SK-N-SH (cell line): ENCODE measurements at regions not wholly inside any gene's neighbourhood (a gene's known extent, or its start where the extent isn't known, plus 50 kb on each side); places are given as distances from the start of the nearest gene placed in this dataset.

Experiments used
- CTCF ChIA-PET: fragments of 300-600, 350-600 bp; formaldehyde crosslinking; extraction: SDS; loops from one replicate; lab custom pipeline; 2021; lab: Yijun Ruan, JAX
- POLR2A ChIA-PET: fragments of 350-600 bp; sonication (Branson Sonifier 250); formaldehyde crosslinking; extraction: SDS; loops from one replicate; lab custom pipeline; 2020; ENCODE audit warnings: antibody characterized with exemption, inconsistent platforms; lab: Yijun Ruan, JAX
- DNase-seq: peaks from one replicate; pipeline ENCODE4 v3.0.0; 2012
- H2AFZ ChIP-seq: fragments of 200-600 bp; sonication (generic); 2 replicates; pipeline ENCODE4 v1.8.1; 2016; ENCODE audit warnings: antibody characterized with exemption, mild to moderate bottlenecking, low read depth
- H3F3A ChIP-seq: fragments of 200-600 bp; sonication (generic); replicated peaks from 2 replicates; pipeline ENCODE3; 2016; ENCODE audit warnings: antibody characterized with exemption, mild to moderate bottlenecking; ENCODE audit not compliant: insufficient read depth
- H3K27ac ChIP-seq, 2 experiments: fragments of 200-500 bp in 1 of 2; fragments of 200-600 bp in 1 of 2; sonication (Bioruptor generic) in 1 of 2; sonication (generic), shearing (Covaris generic) in 1 of 2; 2 replicates each; pipeline versions ENCODE4 v1.5.1 to v1.6.1; 2014 to 2016; ENCODE audit warnings: low read depth in 2 of 2, inconsistent platforms in 1 of 2, low read length in 1 of 2, mild to moderate bottlenecking in 1 of 2, mixed read lengths in 1 of 2
- H3K27me3 ChIP-seq: fragments of 200-600 bp; sonication (generic), shearing (Covaris generic); 2 replicates; pipeline ENCODE4 v1.6.1; 2016; ENCODE audit warnings: mixed run types; ENCODE audit not compliant: insufficient read depth
- H3K36me3 ChIP-seq, 2 experiments: fragments of 200-500 bp in 1 of 2; fragments of 200-600 bp in 1 of 2; sonication (Bioruptor generic) in 1 of 2; sonication (generic) in 1 of 2; replicated peaks in 1 of 2; 2 replicates each; pipeline versions ENCODE3 to v1.5.1; 2014 to 2016; ENCODE audit warnings: low read length in 1 of 2, mild to moderate bottlenecking in 1 of 2; ENCODE audit not compliant: insufficient read depth in 2 of 2, control insufficient read depth in 1 of 2
- H3K4me1 ChIP-seq, 2 experiments: fragments of 200-500 bp in 1 of 2; fragments of 200-600 bp in 1 of 2; sonication (Bioruptor generic) in 1 of 2; sonication (generic), shearing (Covaris generic) in 1 of 2; 2 replicates each; pipeline versions ENCODE4 v1.5.1 to v1.6.1; 2014 to 2016; ENCODE audit warnings: low read depth in 1 of 2, low read length in 1 of 2, mixed run types in 1 of 2; ENCODE audit not compliant: insufficient read depth in 2 of 2, control insufficient read depth in 1 of 2
- H3K4me2 ChIP-seq: fragments of 200-600 bp; sonication (generic), shearing (Covaris generic); 2 replicates; pipeline ENCODE4 v1.6.1; 2017; ENCODE audit warnings: mixed run types
- H3K4me3 ChIP-seq, 2 experiments: fragments of 200-500 bp in 1 of 2; fragments of 200-600 bp in 1 of 2; sonication (Bioruptor generic) in 1 of 2; sonication (generic), shearing (Covaris generic) in 1 of 2; 2 replicates each; pipeline versions ENCODE4 v1.5.1 to v1.8.1; 2014 to 2016; ENCODE audit warnings: low read depth in 2 of 2, inconsistent platforms in 1 of 2, low read length in 1 of 2, mild to moderate bottlenecking in 1 of 2, mixed read lengths in 1 of 2, moderate library complexity in 1 of 2
- H3K79me2 ChIP-seq: fragments of 200-600 bp; sonication (generic); 2 replicates; pipeline ENCODE4 v1.8.1; 2017; ENCODE audit warnings: mild to moderate bottlenecking; ENCODE audit not compliant: insufficient read depth
- H3K9ac ChIP-seq: fragments of 200-600 bp; sonication (generic); 2 replicates; pipeline ENCODE4 v1.6.1; 2017; ENCODE audit warnings: mixed run types
- H3K9me2 ChIP-seq: fragments of 200-600 bp; sonication (generic); 2 replicates; pipeline ENCODE4 v1.6.1; 2017; ENCODE audit warnings: mixed run types
- H3K9me3 ChIP-seq: fragments of 200-600 bp; sonication (generic); 2 replicates; pipeline ENCODE4 v1.6.1; 2017; ENCODE audit warnings: mixed run types, mild to moderate bottlenecking, moderate library complexity
- H4K20me1 ChIP-seq: fragments of 200-600 bp; sonication (generic); 2 replicates; pipeline ENCODE4 v1.6.1; 2017; ENCODE audit warnings: mild to moderate bottlenecking, mixed run types; ENCODE audit not compliant: insufficient read depth
- ELF1 ChIP-seq: IDR thresholded peaks from 2 replicates; pipeline ENCODE4 v1.4.0; 2012
- FOSL2 ChIP-seq: IDR thresholded peaks from 2 replicates; pipeline ENCODE4 v1.4.0; 2012; ENCODE audit warnings: low read depth, mild to moderate bottlenecking, moderate library complexity, borderline replicate concordance
- JUND ChIP-seq: IDR thresholded peaks from 2 replicates; pipeline ENCODE4 v1.4.0; 2012
- NFIC ChIP-seq: IDR thresholded peaks from 2 replicates; pipeline ENCODE4 v1.4.0; 2012; ENCODE audit warnings: borderline replicate concordance
- RCOR1 ChIP-seq: fragments of 150-350 bp; IDR thresholded peaks from 2 replicates; pipeline ENCODE4 v1.6.1; 2017; ENCODE audit warnings: antibody characterized with exemption, low read length
- RFX5 ChIP-seq: IDR thresholded peaks from 2 replicates; pipeline ENCODE4 v1.6.1; 2012; ENCODE audit warnings: mild to moderate bottlenecking, improper control_type of control experiment, low read length
- TCF12 ChIP-seq: IDR thresholded peaks from 2 replicates; pipeline ENCODE4 v1.4.0; 2012
- TEAD4 ChIP-seq: IDR thresholded peaks from 2 replicates; pipeline ENCODE4 v1.4.0; 2012; ENCODE audit warnings: mild to moderate bottlenecking, borderline replicate concordance; ENCODE audit not compliant: insufficient read depth
- YY1 ChIP-seq: IDR thresholded peaks from 2 replicates; pipeline ENCODE4 v1.4.0; 2012; ENCODE audit warnings: low read depth, mild to moderate bottlenecking
- WGBS: methylation state at CpG from one replicate; pipeline ENCODE4 v1.1.6; 2017; ENCODE audit warnings: low lambda C conversion rate; 5-methylcytosine and 5-hydroxymethylcytosine counted together
- TF ChIP-seq, protein P1 (sequence below): IDR thresholded peaks from 2 replicates; pipeline ENCODE4 v1.4.0; 2012; ENCODE audit warnings: low read depth
- TF ChIP-seq, protein P2 (sequence below): IDR thresholded peaks from 2 replicates; pipeline ENCODE4 v1.6.1; 2012; ENCODE audit warnings: mild to moderate bottlenecking, low read depth, low read length, moderate library complexity
- TF ChIP-seq, protein P3 (sequence below): IDR thresholded peaks from 2 replicates; pipeline ENCODE4; 2012
- TF ChIP-seq, protein P4 (sequence below): fragments of 200-600 bp; sonication (generic); IDR thresholded peaks from 2 replicates; pipeline ENCODE4 v1.6.1; 2017; ENCODE audit warnings: antibody characterized with exemption, mild to moderate bottlenecking, moderate library complexity
- TF ChIP-seq, protein P5 (sequence below): IDR thresholded peaks from 2 replicates; pipeline ENCODE4 v1.4.0; 2012; ENCODE audit warnings: low read depth, borderline replicate concordance

DNA sequence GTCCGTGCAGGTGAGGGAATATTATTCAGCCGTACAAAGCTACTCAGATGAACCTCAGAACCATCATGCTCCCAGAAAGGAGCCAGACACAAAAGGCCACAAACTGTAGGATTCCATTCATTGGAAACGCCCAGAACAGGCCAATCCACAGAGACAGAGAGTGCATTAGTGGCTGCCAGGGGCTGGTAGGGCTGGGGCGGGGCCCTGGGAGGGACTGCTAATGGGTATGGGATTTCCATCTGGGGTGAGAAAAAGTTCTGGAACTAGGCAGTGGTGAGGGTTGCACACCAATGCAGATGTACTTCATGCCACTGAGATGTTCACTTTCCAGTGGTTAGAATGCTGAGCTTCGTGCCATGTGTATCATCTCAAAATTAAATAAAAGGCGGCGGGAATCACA lies 101.1 kb downstream of the RFLNA start:
- peaks cover 32% of the 10 kb centered on the region for H3F3A ChIP-seq
- no peak overlapping the region for H3K9ac ChIP-seq
- H3K27ac ChIP-seq, result peak overlapping the region; percentile 89 to 95; a peak in 3 of 4 replicates
- no peaks in the 10 kb centered on the region for H3K9me2 ChIP-seq
- no peak overlapping the region for H2AFZ ChIP-seq
- WGBS, result 82% methylated on average over 7 of the region's 7 CpGs
- no peak for DNase-seq
- no peak for TF ChIP-seq RCOR1
- no peak for TF ChIP-seq FOSL2
- TF ChIP-seq TCF12, result no peak
- no peak for TF ChIP-seq RFX5
- no peak for TF ChIP-seq ELF1
- TF ChIP-seq, protein P1, sequence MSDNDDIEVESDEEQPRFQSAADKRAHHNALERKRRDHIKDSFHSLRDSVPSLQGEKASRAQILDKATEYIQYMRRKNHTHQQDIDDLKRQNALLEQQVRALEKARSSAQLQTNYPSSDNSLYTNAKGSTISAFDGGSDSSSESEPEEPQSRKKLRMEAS, result no peak
- TF ChIP-seq YY1, result no peak
- TF ChIP-seq JUND, result no peak
- TF ChIP-seq, protein P2, sequence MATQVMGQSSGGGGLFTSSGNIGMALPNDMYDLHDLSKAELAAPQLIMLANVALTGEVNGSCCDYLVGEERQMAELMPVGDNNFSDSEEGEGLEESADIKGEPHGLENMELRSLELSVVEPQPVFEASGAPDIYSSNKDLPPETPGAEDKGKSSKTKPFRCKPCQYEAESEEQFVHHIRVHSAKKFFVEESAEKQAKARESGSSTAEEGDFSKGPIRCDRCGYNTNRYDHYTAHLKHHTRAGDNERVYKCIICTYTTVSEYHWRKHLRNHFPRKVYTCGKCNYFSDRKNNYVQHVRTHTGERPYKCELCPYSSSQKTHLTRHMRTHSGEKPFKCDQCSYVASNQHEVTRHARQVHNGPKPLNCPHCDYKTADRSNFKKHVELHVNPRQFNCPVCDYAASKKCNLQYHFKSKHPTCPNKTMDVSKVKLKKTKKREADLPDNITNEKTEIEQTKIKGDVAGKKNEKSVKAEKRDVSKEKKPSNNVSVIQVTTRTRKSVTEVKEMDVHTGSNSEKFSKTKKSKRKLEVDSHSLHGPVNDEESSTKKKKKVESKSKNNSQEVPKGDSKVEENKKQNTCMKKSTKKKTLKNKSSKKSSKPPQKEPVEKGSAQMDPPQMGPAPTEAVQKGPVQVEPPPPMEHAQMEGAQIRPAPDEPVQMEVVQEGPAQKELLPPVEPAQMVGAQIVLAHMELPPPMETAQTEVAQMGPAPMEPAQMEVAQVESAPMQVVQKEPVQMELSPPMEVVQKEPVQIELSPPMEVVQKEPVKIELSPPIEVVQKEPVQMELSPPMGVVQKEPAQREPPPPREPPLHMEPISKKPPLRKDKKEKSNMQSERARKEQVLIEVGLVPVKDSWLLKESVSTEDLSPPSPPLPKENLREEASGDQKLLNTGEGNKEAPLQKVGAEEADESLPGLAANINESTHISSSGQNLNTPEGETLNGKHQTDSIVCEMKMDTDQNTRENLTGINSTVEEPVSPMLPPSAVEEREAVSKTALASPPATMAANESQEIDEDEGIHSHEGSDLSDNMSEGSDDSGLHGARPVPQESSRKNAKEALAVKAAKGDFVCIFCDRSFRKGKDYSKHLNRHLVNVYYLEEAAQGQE, result no peak
- no peak for TF ChIP-seq NFIC
- no peak for TF ChIP-seq TEAD4
- TF ChIP-seq, protein P3, sequence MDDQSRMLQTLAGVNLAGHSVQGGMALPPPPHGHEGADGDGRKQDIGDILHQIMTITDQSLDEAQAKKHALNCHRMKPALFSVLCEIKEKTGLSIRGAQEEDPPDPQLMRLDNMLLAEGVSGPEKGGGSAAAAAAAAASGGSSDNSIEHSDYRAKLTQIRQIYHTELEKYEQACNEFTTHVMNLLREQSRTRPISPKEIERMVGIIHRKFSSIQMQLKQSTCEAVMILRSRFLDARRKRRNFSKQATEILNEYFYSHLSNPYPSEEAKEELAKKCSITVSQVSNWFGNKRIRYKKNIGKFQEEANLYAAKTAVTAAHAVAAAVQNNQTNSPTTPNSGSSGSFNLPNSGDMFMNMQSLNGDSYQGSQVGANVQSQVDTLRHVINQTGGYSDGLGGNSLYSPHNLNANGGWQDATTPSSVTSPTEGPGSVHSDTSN, result no peak
- TF ChIP-seq, protein P4, sequence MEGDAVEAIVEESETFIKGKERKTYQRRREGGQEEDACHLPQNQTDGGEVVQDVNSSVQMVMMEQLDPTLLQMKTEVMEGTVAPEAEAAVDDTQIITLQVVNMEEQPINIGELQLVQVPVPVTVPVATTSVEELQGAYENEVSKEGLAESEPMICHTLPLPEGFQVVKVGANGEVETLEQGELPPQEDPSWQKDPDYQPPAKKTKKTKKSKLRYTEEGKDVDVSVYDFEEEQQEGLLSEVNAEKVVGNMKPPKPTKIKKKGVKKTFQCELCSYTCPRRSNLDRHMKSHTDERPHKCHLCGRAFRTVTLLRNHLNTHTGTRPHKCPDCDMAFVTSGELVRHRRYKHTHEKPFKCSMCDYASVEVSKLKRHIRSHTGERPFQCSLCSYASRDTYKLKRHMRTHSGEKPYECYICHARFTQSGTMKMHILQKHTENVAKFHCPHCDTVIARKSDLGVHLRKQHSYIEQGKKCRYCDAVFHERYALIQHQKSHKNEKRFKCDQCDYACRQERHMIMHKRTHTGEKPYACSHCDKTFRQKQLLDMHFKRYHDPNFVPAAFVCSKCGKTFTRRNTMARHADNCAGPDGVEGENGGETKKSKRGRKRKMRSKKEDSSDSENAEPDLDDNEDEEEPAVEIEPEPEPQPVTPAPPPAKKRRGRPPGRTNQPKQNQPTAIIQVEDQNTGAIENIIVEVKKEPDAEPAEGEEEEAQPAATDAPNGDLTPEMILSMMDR, result no peak
- TF ChIP-seq, protein P5, sequence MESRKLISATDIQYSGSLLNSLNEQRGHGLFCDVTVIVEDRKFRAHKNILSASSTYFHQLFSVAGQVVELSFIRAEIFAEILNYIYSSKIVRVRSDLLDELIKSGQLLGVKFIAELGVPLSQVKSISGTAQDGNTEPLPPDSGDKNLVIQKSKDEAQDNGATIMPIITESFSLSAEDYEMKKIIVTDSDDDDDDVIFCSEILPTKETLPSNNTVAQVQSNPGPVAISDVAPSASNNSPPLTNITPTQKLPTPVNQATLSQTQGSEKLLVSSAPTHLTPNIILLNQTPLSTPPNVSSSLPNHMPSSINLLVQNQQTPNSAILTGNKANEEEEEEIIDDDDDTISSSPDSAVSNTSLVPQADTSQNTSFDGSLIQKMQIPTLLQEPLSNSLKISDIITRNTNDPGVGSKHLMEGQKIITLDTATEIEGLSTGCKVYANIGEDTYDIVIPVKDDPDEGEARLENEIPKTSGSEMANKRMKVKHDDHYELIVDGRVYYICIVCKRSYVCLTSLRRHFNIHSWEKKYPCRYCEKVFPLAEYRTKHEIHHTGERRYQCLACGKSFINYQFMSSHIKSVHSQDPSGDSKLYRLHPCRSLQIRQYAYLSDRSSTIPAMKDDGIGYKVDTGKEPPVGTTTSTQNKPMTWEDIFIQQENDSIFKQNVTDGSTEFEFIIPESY, result no peak
- H3K79me2 ChIP-seq, result peaks cover 25% of the 10 kb centered on the region; the same call in 1 of the 2 replicates
- CTCF ChIA-PET, result interaction anchor here (0.8 to 6.0 kb wide), 11 partner anchors 11 to 376 kb away, joined by 3 to 36 read pairs (median 3); no protein-coding TSS in a partner anchor
- POLR2A ChIA-PET, result interaction anchor here (0.5 kb wide), 1 partner anchor 88 kb away, joined by 3 read pairs; no protein-coding TSS in a partner anchor
- peaks cover 41 to 64% of the 10 kb centered on the region in 2 experiments for H3K4me1 ChIP-seq
- H3K9me3 ChIP-seq, result no peaks in the 10 kb centered on the region
- H3K36me3 ChIP-seq, result peaks cover 14 to 45% of the 10 kb centered on the region in 2 experiments
- H3K4me2 ChIP-seq, result no peak overlapping the region
- H3K4me3 ChIP-seq, result no peak overlapping the region
- H3K27me3 ChIP-seq, result no peaks in the 10 kb centered on the region
- peaks cover 12% of the 10 kb centered on the region for H4K20me1 ChIP-seq
